GM12891 (cell line): ENCODE measurements at regions not wholly inside any gene's neighbourhood (a gene's known extent, or its start where the extent isn't known, plus 50 kb on each side); places are given as distances from the start of the nearest gene placed in this dataset.

Experiments used
- POLR2A ChIP-seq: IDR thresholded peaks from 2 replicates; pipeline ENCODE4 v1.6.1; 2011; ENCODE audit warnings: low read depth, low read length, control low read depth
- POLR2AphosphoS5 ChIP-seq: IDR thresholded peaks from 2 replicates; pipeline ENCODE4 v1.6.1; 2011; ENCODE audit warnings: low read depth, low read length, control low read depth
- TAF1 ChIP-seq: IDR thresholded peaks from 2 replicates; pipeline ENCODE4 v1.6.1; 2011; ENCODE audit warnings: low read depth, low read length, control low read depth

- TF ChIP-seq POLR2AphosphoS5 (no peak), POLR2A (no peak), TAF1 (no peak)
These were observed 50.2 kb upstream of the GALNT9 start for GRCh38 chr12:132379576-132379975.
